GM19452 (cell line): ENCODE measurements at regions not wholly inside any gene's neighbourhood (a gene's known extent, or its start where the extent isn't known, plus 50 kb on each side); places are given as distances from the start of the nearest gene placed in this dataset.

Experiments used
- ATAC-seq: cut with Tn5 transposase; IDR thresholded peaks from one replicate; pipeline ENCODE4 v1.9.1; 2021; ENCODE audit not compliant: unreplicated experiment

- ATAC-seq = no peak
Observed at GRCh38 chrX:22325096-22325495, 52.4 kb downstream of the CBLL2 start.

GRCh38 chrX:22329783-22330182, 57.1 kb downstream of the CBLL2 start:
- no peak for ATAC-seq

GRCh38 chrX:22338740-22339139, 66.0 kb downstream of the CBLL2 start:
- ATAC-seq = no peak

- no peak for ATAC-seq
Observed at GRCh38 chrX:22339459-22339858, 66.7 kb downstream of the CBLL2 start.

- no peak for ATAC-seq
Observed at GRCh38 chrX:22340022-22340616, 67.4 kb downstream of the CBLL2 start.

GRCh38 chrX:22343192-22343591, 70.5 kb downstream of the CBLL2 start:
- no peak for ATAC-seq

- ATAC-seq = peak; percentile 67
Observed at GRCh38 chrX:22345884-22346283, 73.2 kb downstream of the CBLL2 start.

GRCh38 chrX:22347491-22347890, 74.8 kb downstream of the CBLL2 start:
- ATAC-seq = no peak

- ATAC-seq = no peak
Observed at GRCh38 chrX:22349116-22349515, 76.4 kb downstream of the CBLL2 start.

GRCh38 chrX:22351076-22351475, 78.4 kb downstream of the CBLL2 start:
- ATAC-seq = no peak

- no peak for ATAC-seq
Observed at GRCh38 chrX:22351966-22352365, 79.3 kb downstream of the CBLL2 start.

- ATAC-seq = no peak
Observed at GRCh38 chrX:22357621-22358020, 84.9 kb downstream of the CBLL2 start.

GRCh38 chrX:22360129-22360528, 87.4 kb downstream of the CBLL2 start:
- ATAC-seq = no peak

- no peak for ATAC-seq
Observed at GRCh38 chrX:22365460-22365859, 92.7 kb downstream of the CBLL2 start.

GRCh38 chrX:22366166-22366702, 93.5 kb downstream of the CBLL2 start:
- ATAC-seq = no peak

- ATAC-seq = no peak
Observed at GRCh38 chrX:22366906-22367305, 94.2 kb downstream of the CBLL2 start.

- no peak for ATAC-seq
Observed at GRCh38 chrX:22373094-22373493, 100.4 kb downstream of the CBLL2 start.

GRCh38 chrX:22373766-22374165, 101.1 kb downstream of the CBLL2 start:
- ATAC-seq = no peak

- no peak for ATAC-seq
Observed at GRCh38 chrX:22376369-22376768, 103.7 kb downstream of the CBLL2 start.

GRCh38 chrX:22378296-22378695, 105.6 kb downstream of the CBLL2 start:
- no peak for ATAC-seq

GRCh38 chrX:22383988-22384387, 111.3 kb downstream of the CBLL2 start:
- ATAC-seq = no peak

- no peak for ATAC-seq
Observed at GRCh38 chrX:22389556-22390179, 117.0 kb downstream of the CBLL2 start.
